ENCODE measurements at regions not wholly inside any gene's neighbourhood (a gene's known extent, or its start where the extent isn't known, plus 50 kb on each side); places are given as distances from the start of the nearest gene placed in this dataset.
A peak's percentile ranks its signal among the peaks of the same experiment; 100 is the strongest.

DNA sequence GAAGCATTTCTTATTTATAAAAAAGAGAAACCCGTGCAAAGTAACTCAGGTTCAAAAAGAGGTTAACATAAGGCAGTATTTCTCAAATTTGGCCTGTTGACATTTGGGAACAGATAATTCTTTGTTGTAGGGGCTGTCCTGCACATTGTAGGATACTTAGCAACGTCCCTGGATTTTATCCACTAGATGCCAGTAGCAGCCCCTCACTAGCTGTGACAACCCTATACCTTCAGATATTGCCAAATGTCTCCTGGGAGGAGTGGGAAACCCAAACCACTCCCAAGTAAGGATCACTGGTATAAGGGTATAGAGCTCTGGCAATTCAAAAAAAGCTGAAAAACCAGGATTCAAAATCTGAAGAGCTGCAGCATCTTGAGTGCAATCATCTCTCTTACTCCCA is 202.3 kb upstream of the PRKCQ start:
- Histone ChIP-seq H2BK12ac (ENCODE audit: insufficient read length, low read depth, low read length) (no peak overlapping the region), H2BK15ac (ENCODE audit: low read depth, low read length) (no peak overlapping the region), H3K27ac (ENCODE audit: insufficient read length, low read depth, low read length) (no peak overlapping the region), H3K79me2 (ENCODE audit: insufficient read depth, low read length) (no peaks in the 10 kb centered on the region), H3K4me2 (ENCODE audit: insufficient read depth, insufficient read length, low read length) (no peak overlapping the region), H3K9me3 (ENCODE audit: control insufficient read depth, low read depth, low read length) (no peaks in the 10 kb centered on the region), H2AK5ac (ENCODE audit: insufficient read length, low read length) (no peak overlapping the region), H2BK120ac (ENCODE audit: low read depth, low read length, poor library complexity, severe bottlenecking) (no peak overlapping the region), H4K8ac (replicated peaks; ENCODE audit: insufficient read length, low read depth, low read length) (no peak overlapping the region), H3K4ac (ENCODE audit: low read depth, low read length) (no peak overlapping the region), H2BK5ac (ENCODE audit: insufficient read length, low read length) (no peak overlapping the region), H3K4me1 (ENCODE audit: insufficient read depth, low read length) (peaks cover 5% of the 10 kb centered on the region; the same call in 1 of the 2 replicates), H4K5ac (ENCODE audit: insufficient read length, low read depth, low read length) (no peak overlapping the region), H3K23me2 (ENCODE audit: insufficient read length, low read depth, low read length, poor library complexity, severe bottlenecking) (no peaks in the 10 kb centered on the region), H3K56ac (ENCODE audit: insufficient read length, low read depth, low read length) (no peak overlapping the region), H3K9ac (ENCODE audit: extremely low read depth, insufficient read length, low read length) (no peak overlapping the region), H4K20me1 (ENCODE audit: control insufficient read depth, insufficient read depth, insufficient read length) (no peaks in the 10 kb centered on the region), H3K79me1 (ENCODE audit: insufficient read depth, low read depth, low read length, poor library complexity, severe bottlenecking) (no peaks in the 10 kb centered on the region), H3K14ac (ENCODE audit: insufficient read depth, low read length) (no peak overlapping the region), H2AFZ (ENCODE audit: low read length) (no peak overlapping the region), H4K91ac (ENCODE audit: insufficient read length, low read depth, low read length) (no peak overlapping the region), H3K23ac (ENCODE audit: insufficient read length, low read depth, low read length) (no peak overlapping the region), H3K18ac (ENCODE audit: insufficient read length, low read depth, low read length) (no peak overlapping the region), H3T11ph (ENCODE audit: low read length) (no peak overlapping the region), H3K27me3 (ENCODE audit: insufficient read depth, low read length) (no peaks in the 10 kb centered on the region), H2BK20ac (ENCODE audit: low read depth, low read length, poor library complexity, severe bottlenecking) (no peak overlapping the region)
- no peak overlapping the region for H3K27ac Mint-ChIP-seq
- H3K4me1 Mint-ChIP-seq = peaks cover 10 to 26% of the 10 kb centered on the region in 2 experiments
- TF ChIP-seq, protein P1, sequence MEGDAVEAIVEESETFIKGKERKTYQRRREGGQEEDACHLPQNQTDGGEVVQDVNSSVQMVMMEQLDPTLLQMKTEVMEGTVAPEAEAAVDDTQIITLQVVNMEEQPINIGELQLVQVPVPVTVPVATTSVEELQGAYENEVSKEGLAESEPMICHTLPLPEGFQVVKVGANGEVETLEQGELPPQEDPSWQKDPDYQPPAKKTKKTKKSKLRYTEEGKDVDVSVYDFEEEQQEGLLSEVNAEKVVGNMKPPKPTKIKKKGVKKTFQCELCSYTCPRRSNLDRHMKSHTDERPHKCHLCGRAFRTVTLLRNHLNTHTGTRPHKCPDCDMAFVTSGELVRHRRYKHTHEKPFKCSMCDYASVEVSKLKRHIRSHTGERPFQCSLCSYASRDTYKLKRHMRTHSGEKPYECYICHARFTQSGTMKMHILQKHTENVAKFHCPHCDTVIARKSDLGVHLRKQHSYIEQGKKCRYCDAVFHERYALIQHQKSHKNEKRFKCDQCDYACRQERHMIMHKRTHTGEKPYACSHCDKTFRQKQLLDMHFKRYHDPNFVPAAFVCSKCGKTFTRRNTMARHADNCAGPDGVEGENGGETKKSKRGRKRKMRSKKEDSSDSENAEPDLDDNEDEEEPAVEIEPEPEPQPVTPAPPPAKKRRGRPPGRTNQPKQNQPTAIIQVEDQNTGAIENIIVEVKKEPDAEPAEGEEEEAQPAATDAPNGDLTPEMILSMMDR (conservative IDR thresholded peaks at IDR 0.05) = peak; percentile 37; the same call in 1 of the 3 replicates
- DNase-seq = no peak
- H3K4me3 Mint-ChIP-seq = no peak overlapping the region
- H3K9me3 Mint-ChIP-seq = peaks cover 3 to 4% of the 10 kb centered on the region in 2 experiments; a peak in 3 of 5 replicates
- H3K36me3 Mint-ChIP-seq (ENCODE audit: insufficient read depth in 1 of 3, low read depth in 3 of 3) = peaks cover 0 to 4% (median 2%) of the 10 kb centered on the region in 3 experiments; a peak in 5 of 7 replicates
- H3K27me3 Mint-ChIP-seq (ENCODE audit: low read depth) = no peaks in the 10 kb centered on the region
- WGBS (ENCODE audit: extremely low coverage, insufficient read length, low lambda C conversion rate) = no CpG with 5 or more reads among the region's 2 CpGs

Measured in H9 (cell line).